Epithelial cell of prostate (primary cell): ENCODE measurements at regions not wholly inside any gene's neighbourhood (a gene's known extent, or its start where the extent isn't known, plus 50 kb on each side); places are given as distances from the start of the nearest gene placed in this dataset.
A peak's percentile ranks its signal among the peaks of the same experiment; 100 is the strongest.
"Not testable (repeated sequence)": the region's sequence is repeated elsewhere in the genome, so short reads cannot be mapped to it uniquely, and the experiment has no call there.

Experiments
- DNase-seq: peaks from one replicate; pipeline ENCODE4 v3.0.0-alpha.2; 2011; ENCODE audit warnings: low read depth, low spot score
- H3K27ac ChIP-seq: fragments of 450-650 bp; 2 replicates; pipeline ENCODE4 v1.5.1; 2017; ENCODE audit warnings: mild to moderate bottlenecking

- no peak overlapping the region for H3K27ac ChIP-seq
- no peak for DNase-seq
Measured at GRCh38 chr2:58764338-58765104, 523.4 kb upstream of the FANCL start.

GRCh38 chr2:58762176-58762781 lies 521.2 kb upstream of the FANCL start:
- DNase-seq, result peak; percentile 20

GRCh38 chr2:58757971-58758370 lies 516.8 kb upstream of the FANCL start:
- H3K27ac ChIP-seq, result no peak overlapping the region
- no peak for DNase-seq

More at GRCh38 chr2:58762176-58762781, 521.2 kb upstream of the FANCL start:
- H3K27ac ChIP-seq, result no peak overlapping the region

GRCh38 chr2:58756336-58756735 lies 515.2 kb upstream of the FANCL start:
- no peak overlapping the region for H3K27ac ChIP-seq

GRCh38 chr2:58752507-58752906 lies 511.4 kb upstream of the FANCL start:
- not testable (repeated sequence) for DNase-seq

More at GRCh38 chr2:58756336-58756735, 515.2 kb upstream of the FANCL start:
- DNase-seq, result no peak

GRCh38 chr2:58751676-58752075 lies 510.6 kb upstream of the FANCL start:
- not testable (repeated sequence) for DNase-seq

More at GRCh38 chr2:58752507-58752906, 511.4 kb upstream of the FANCL start:
- not testable (repeated sequence) for H3K27ac ChIP-seq

GRCh38 chr2:58749041-58749440 lies 507.9 kb upstream of the FANCL start:
- no peak for DNase-seq
- H3K27ac ChIP-seq, result no peak overlapping the region

More at GRCh38 chr2:58751676-58752075, 510.6 kb upstream of the FANCL start:
- not testable (repeated sequence) for H3K27ac ChIP-seq

GRCh38 chr2:58745334-58745733 lies 504.2 kb upstream of the FANCL start:
- DNase-seq, H3K27ac ChIP-seq: not testable (repeated sequence)

- DNase-seq, result no peak
- no peak overlapping the region for H3K27ac ChIP-seq
Measured at GRCh38 chr2:58740426-58740825, 499.3 kb upstream of the FANCL start.

GRCh38 chr2:58739033-58739432 lies 497.9 kb upstream of the FANCL start:
- H3K27ac ChIP-seq, result no peak overlapping the region
- peak; percentile 39 for DNase-seq

- H3K27ac ChIP-seq, result no peak overlapping the region
- peak; percentile 67 for DNase-seq
Measured at GRCh38 chr2:58734365-58734764, 493.2 kb upstream of the FANCL start.

GRCh38 chr2:58732999-58733398 lies 491.9 kb upstream of the FANCL start:
- DNase-seq, result no peak
- H3K27ac ChIP-seq, result no peak overlapping the region

GRCh38 chr2:58731488-58731869 lies 490.4 kb upstream of the FANCL start:
- H3K27ac ChIP-seq, result no peak overlapping the region
- no peak for DNase-seq

- no peak overlapping the region for H3K27ac ChIP-seq
- DNase-seq, result no peak
Measured at GRCh38 chr2:58730764-58731487, 489.8 kb upstream of the FANCL start.

GRCh38 chr2:58727981-58728656 lies 487.0 kb upstream of the FANCL start:
- DNase-seq, result peak; percentile 2
- no peak overlapping the region for H3K27ac ChIP-seq

GRCh38 chr2:58721912-58722591 lies 480.9 kb upstream of the FANCL start:
- no peak for DNase-seq
- H3K27ac ChIP-seq, result no peak overlapping the region

- H3K27ac ChIP-seq, result no peak overlapping the region
- no peak for DNase-seq
Measured at GRCh38 chr2:58720770-58721697, 479.9 kb upstream of the FANCL start.

GRCh38 chr2:58720033-58720769 lies 479.1 kb upstream of the FANCL start:
- H3K27ac ChIP-seq, result no peak overlapping the region
- no peak for DNase-seq
